GM18951 (cell line): ENCODE measurements at regions not wholly inside any gene's neighbourhood (a gene's known extent, or its start where the extent isn't known, plus 50 kb on each side); places are given as distances from the start of the nearest gene placed in this dataset.

Experiments
- POLR2A ChIP-seq: IDR thresholded peaks from 4 replicates; pipeline ENCODE4 v1.6.1; 2011; ENCODE audit warnings: mild to moderate bottlenecking; ENCODE audit not compliant: insufficient read length, insufficient read depth; ENCODE audit errors: extremely low read depth
- in situ Hi-C: fragments of 300-500 bp; cut with MboI; formaldehyde crosslinking; loops from one replicate; pipeline ENCODE4 v1.12.0; 2022; ENCODE audit warnings: low sequenced_read_pairs, mixed read lengths, inconsistent platforms; ENCODE audit not compliant: unreplicated experiment

DNA sequence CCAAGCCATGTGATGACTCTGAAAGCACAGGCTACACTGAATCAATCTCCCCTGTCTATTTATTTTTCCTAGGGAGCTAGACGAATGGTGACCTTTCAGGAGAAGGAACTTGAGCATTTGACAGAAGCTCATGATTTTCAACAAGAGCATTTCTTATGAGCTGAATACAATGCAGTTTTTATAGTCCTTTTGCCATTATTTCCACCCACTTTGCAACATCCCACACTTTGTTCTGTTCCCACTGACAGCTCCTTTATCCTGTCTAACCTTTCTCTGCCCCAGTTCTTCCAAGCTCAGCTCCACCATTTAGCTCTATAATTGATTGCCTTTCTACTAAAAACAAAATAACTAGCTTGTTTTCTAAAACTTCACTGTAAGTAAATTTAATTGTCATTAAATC, 91.9 kb upstream of the PRSS1 start:
- TF ChIP-seq POLR2A: no peak
- in situ Hi-C loops: no loop called here

DNA sequence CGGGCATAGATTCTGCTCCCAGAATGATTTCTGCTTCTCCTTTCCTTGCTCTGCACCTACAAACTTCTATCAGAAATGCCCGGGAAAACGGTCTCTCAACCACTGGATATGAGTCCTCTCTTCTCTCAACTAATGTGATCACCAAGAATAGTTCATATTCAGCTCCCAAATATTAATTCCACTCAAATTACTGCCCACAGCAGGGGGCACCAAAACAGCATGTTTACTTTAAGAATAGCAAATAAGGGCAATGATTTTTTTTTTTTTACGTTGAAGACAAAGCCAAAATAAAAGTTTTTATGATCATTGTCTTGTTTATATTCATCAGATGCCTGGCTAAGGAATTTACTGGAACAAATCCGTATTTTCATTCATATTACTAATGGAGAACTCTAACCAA, 94.9 kb upstream of the PRSS1 start:
- in situ Hi-C loops: no loop called here
- no peak for TF ChIP-seq POLR2A

GRCh38 chr7:142647749-142648148, 101.5 kb upstream of the PRSS1 start:
- in situ Hi-C loops: loop anchor here (25.0 kb wide), 1 partner anchor 165 kb away; no protein-coding TSS in a partner anchor
- TF ChIP-seq POLR2A: no peak

DNA sequence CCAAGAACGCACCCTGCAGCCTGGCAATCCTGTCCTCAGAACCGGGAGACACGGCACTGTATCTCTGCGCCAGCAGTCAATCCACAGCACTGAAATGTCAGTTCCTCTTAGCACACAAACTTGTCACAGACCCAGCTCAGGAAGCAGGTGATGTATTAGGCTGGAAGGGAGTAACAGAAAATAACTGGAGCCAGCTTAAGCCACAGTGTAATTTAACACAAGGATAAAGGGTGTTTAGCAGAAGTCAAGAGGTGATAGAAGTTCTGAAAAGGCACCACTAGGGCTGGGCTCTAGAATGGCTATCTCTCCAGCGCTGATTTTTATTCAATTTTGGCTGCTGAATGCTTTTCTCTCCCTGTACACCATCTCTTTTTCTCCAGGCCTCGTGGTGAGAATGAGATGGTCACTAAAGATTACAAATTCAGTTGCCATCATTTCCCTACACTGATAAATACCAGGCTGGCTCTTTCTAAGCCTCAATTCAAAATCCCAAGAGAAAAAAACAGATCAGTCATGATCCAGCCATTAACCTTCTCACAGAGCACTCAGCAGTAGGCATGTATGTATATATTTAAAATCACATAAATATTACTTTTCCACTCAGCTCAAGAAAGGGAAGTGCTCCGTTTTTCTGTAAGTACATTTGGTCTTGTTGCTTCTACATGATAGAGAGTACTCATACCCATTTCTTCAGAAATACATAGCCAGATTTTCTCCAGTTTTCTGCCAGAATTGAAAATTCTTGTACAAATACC, 102.7 kb upstream of the PRSS1 start:
- in situ Hi-C loops: loop anchor here (25.0 kb wide), 1 partner anchor 166 kb away; no protein-coding TSS in a partner anchor
- TF ChIP-seq POLR2A: no peak

DNA sequence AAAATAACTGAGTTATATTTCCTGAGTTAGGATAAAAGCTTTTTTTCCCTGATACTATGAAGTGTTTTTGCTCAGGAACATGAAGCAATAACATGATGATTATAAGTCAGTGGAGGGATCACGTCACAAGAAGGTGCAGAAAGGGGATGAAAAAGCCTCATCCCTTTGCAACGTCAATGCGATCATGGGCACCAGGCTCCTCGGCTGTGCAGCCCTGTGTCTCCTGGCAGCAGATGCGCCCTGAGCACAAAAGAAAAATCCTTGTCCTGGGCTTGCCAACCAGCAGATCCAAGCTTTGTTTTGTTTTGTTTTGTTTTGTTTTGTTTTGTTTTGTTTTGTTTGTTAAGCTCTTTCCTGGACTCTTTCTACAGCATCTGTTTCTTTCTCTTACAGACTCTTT, 103.5 kb upstream of the PRSS1 start:
- TF ChIP-seq POLR2A: no peak
- in situ Hi-C loops: loop anchor here (25.0 kb wide), 1 partner anchor 167 kb away; no protein-coding TSS in a partner anchor

DNA sequence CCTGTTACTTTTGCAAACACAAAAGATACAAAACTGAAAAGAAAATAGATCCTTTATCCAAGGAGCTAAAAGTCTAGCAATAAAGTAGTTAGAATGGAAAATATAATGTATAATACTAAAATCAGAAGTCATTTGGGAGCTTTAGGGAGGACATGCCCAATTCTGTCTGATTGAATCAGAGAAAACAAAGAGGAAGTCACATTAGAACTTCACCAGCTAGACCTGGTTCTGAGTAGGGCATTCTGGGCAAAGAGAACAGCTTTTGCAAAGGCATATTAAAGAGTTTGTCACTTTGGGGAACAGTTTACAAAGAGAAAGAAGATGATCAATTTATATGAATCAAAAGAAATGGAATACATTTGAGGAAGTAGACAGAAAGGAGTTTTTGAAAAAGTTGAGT, 107.0 kb upstream of the PRSS1 start:
- in situ Hi-C loops: loop anchor here (25.0 kb wide), 1 partner anchor 170 kb away; no protein-coding TSS in a partner anchor
- TF ChIP-seq POLR2A: no peak

GRCh38 chr7:142641252-142641651, 108.0 kb upstream of the PRSS1 start:
- in situ Hi-C loops: loop anchor here (25.0 kb wide), 1 partner anchor 171 kb away; no protein-coding TSS in a partner anchor

- no peak for TF ChIP-seq POLR2A
- in situ Hi-C loops: loop anchor here (25.0 kb wide), 1 partner anchor 174 kb away; no protein-coding TSS in a partner anchor
Observed at GRCh38 chr7:142638581-142638980, 110.7 kb upstream of the PRSS1 start.

GRCh38 chr7:142637240-142637639, 112.0 kb upstream of the PRSS1 start:
- in situ Hi-C loops: loop anchor here (25.0 kb wide), 1 partner anchor 175 kb away; no protein-coding TSS in a partner anchor

GRCh38 chr7:142636751-142637150, 112.5 kb upstream of the PRSS1 start:
- in situ Hi-C loops: loop anchor here (25.0 kb wide), 1 partner anchor 176 kb away; no protein-coding TSS in a partner anchor
- TF ChIP-seq POLR2A: no peak

More at GRCh38 chr7:142637240-142637639, 112.0 kb upstream of the PRSS1 start:
- no peak for TF ChIP-seq POLR2A

GRCh38 chr7:142636107-142636506, 113.2 kb upstream of the PRSS1 start:
- in situ Hi-C loops: loop anchor here (25.0 kb wide), 1 partner anchor 176 kb away; no protein-coding TSS in a partner anchor

DNA sequence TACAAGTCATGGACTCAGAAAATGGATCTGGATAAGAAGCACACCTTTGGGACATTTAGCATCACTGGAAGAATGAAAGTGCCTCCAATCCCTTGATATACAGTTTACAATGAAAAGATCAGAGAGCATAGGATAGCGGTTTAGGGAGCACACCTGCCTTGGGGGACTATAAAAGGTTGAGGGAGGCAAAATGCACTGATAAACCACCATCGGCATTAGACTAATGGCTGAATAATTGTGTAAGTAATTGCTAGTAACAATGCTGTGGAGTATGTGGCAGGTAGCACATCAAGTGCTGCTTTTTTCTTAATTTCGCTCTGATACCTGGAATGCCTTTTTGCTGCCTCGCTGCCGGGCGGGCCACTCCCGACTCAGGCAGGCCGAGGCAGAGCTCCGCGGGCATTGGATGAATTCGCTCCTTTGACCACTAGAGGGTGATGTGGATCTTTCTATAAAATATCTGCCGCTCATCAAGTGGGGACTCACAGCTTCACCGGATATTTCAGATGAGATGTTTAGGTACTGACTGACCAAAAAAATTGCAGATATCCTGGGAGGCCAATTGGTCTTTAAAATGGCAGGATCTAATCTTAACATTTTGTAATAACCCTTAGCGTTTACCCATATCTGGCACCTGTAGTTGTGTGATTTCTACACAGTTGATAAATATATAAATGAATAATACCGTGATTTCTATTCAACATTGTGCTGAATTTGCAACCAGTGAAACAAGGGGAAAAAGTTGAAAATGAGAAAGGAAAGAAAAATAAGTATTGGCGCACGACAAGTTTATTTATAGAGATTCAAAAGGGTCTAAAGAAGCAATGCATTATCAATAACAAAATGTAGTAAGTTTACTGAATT, 116.8 kb upstream of the PRSS1 start:
- no peak for TF ChIP-seq POLR2A

DNA sequence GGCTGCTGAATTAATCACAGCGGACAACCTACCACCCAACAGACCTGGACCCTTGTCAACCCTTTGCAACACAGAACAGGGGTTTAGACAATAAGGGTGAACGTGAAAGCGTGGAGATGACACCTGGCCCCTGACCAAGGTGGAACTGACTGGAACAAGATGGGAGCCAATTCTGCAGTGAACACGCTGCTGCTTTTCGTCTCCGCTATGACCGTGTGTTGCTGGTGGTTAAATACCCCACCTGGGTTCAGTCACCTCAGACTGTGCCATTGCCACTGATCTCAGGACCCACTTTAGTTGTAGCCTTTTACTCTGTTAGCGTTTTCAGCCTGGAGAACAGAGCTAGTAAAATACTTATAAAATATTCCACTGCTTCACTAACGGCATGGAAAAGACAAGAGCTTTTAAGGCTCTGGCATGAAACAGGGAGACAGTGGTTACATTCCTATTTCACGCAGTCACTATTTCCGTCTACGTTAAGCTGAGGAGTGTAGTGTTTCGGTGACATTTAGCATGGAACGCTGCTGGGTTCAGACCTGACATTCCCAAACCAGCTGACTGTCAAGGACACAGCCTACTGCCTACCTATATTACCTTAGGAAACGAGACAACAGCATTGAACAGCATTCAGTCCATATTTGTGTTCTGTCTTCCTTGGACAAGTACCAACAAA, 119.5 kb upstream of the PRSS1 start:
- in situ Hi-C loops: loop anchor here (25.0 kb wide), 1 partner anchor 183 kb away; no protein-coding TSS in a partner anchor
- no peak for TF ChIP-seq POLR2A

More for the DNA sequence above, 116.8 kb upstream of the PRSS1 start:
- in situ Hi-C loops: loop anchor here (25.0 kb wide), 1 partner anchor 180 kb away; no protein-coding TSS in a partner anchor

DNA sequence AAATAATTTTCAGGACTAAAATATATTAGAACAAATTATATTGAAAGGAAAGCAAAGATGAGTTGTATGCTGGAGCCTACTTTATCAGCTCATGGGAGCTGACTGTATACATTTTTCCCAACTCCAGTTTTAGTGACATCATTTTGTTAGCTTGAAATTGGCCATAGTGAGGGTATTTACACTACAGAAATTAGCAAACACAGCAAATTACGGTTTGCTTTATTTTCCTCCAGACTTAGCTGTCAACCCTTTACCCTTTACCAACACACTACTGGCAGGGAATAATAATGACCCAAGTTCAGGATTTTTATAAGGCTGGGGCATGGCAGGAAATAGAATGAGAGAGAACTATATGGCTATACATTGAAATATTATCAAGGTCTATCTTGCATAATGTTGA, 120.3 kb upstream of the PRSS1 start:
- no peak for TF ChIP-seq POLR2A
- in situ Hi-C loops: loop anchor here (25.0 kb wide), 1 partner anchor 183 kb away; no protein-coding TSS in a partner anchor

DNA sequence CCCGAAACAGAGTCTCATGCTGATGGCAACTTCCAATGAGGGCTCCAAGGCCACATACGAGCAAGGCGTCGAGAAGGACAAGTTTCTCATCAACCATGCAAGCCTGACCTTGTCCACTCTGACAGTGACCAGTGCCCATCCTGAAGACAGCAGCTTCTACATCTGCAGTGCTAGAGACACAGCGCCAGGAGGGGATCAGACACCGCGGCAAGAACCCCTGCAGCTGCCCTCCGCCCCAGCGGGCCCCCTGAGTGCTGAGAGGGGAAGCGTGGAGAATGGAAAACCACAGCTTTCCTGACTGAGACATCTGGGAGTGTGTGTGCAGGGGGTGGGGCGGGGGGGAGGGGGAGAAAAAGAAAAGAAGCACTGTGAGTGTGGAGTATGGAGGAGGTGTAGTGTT, 122.0 kb upstream of the PRSS1 start:
- in situ Hi-C loops: loop anchor here (25.0 kb wide), 1 partner anchor 185 kb away; no protein-coding TSS in a partner anchor
